HepG2 (cell line): ENCODE measurements at regions not wholly inside any gene's neighbourhood (a gene's known extent, or its start where the extent isn't known, plus 50 kb on each side); places are given as distances from the start of the nearest gene placed in this dataset.

Source experiments
- ATAC-seq: fragments of 200-7000 bp; cut with Tn5 transposase; 3 replicates; pipeline ENCODE4 v1.9.1; 2020; ENCODE audit warnings: mild to moderate bottlenecking, moderate library complexity
- BruUV-seq: library from RNA; stranded (reverse); fragments of 400-500 nt; replicated peaks from 2 replicates; lab custom pipeline; 2021; lab: Mats Ljungman, UMichigan
- CTCF ChIA-PET: fragments of 300-600 bp; formaldehyde crosslinking; extraction: SDS; loops from one replicate; lab custom pipeline; 2021; ENCODE audit warnings: low total read pairs, inconsistent platforms, low intra/inter-chr PET ratio; lab: Yijun Ruan, JAX
- POLR2A ChIA-PET: fragments of 350-600 bp; sonication (Branson Sonifier 250); formaldehyde crosslinking; loops from one replicate; lab custom pipeline; 2020; ENCODE audit warnings: antibody characterized with exemption, inconsistent platforms; lab: Yijun Ruan, JAX
- DNase-seq: peaks from one replicate; pipeline ENCODE4 v3.0.0-alpha.2; 2015; ENCODE audit warnings: low spot score
- FAIRE-seq: peaks from 3 replicates; lab custom pipeline; 2011; peaks lifted over from hg19 to GRCh38; lab: Jason Lieb, UNC
- H2AFZ ChIP-seq: one replicate; pipeline ENCODE4 v1.6.1; 2011; ENCODE audit warnings: low read length, inconsistent platforms
- H3K27ac ChIP-seq: fragments of 300-600 bp; 3 replicates; pipeline ENCODE4 v1.8.0; 2011; ENCODE audit warnings: mixed run types, mild to moderate bottlenecking, mixed read lengths, low read length, inconsistent platforms; ENCODE audit not compliant: insufficient read depth; ENCODE audit errors: extremely low read length
- H3K27me3 ChIP-seq, 2 experiments: fragments of 200-600 bp in 1 of 2; 2 replicates in 1 of 2; 3 replicates in 1 of 2; pipeline versions ENCODE4 v1.6.0 to v1.8.0; 2011; ENCODE audit warnings: low read length in 2 of 2, mild to moderate bottlenecking in 2 of 2, moderate library complexity in 2 of 2, inconsistent platforms in 1 of 2; ENCODE audit not compliant: insufficient read depth in 2 of 2, control insufficient read depth in 1 of 2
- H3K36me3 ChIP-seq, 2 experiments: fragments of 200-600 bp in 1 of 2; replicated peaks in 1 of 2; 2 replicates in 1 of 2; 3 replicates in 1 of 2; pipeline versions ENCODE4 v1.5.1 to v1.8.0; 2011; ENCODE audit warnings: low read length in 2 of 2, inconsistent platforms in 1 of 2; ENCODE audit not compliant: insufficient read depth in 2 of 2, control insufficient read depth in 1 of 2
- H3K4me1 ChIP-seq: 2 replicates; pipeline ENCODE4 v1.5.1; 2012; ENCODE audit warnings: low read length, inconsistent platforms; ENCODE audit not compliant: insufficient read depth
- H3K4me2 ChIP-seq: 2 replicates; pipeline ENCODE4 v1.6.0; 2011; ENCODE audit warnings: low read depth, low read length, inconsistent platforms
- H3K4me3 ChIP-seq, 3 experiments: fragments of 200-600 bp in 1 of 3; sonication (generic), shearing (Covaris generic) in 1 of 3; replicated peaks in 1 of 3; 2 replicates each; pipeline ENCODE4 v1.5.1; 2011 to 2016; ENCODE audit warnings: low read length in 3 of 3, inconsistent platforms in 2 of 3, low read depth in 2 of 3, mild to moderate bottlenecking in 2 of 3, control low read depth in 1 of 3, mixed read lengths in 1 of 3; ENCODE audit not compliant: insufficient read depth in 1 of 3
- H3K79me2 ChIP-seq: one replicate; pipeline ENCODE4 v1.6.1; 2011; ENCODE audit warnings: low read length, inconsistent platforms; ENCODE audit not compliant: insufficient read depth
- H3K9ac ChIP-seq: 2 replicates; pipeline ENCODE4 v1.6.0; 2011; ENCODE audit warnings: mild to moderate bottlenecking, low read depth, low read length, inconsistent platforms; ENCODE audit not compliant: insufficient read depth
- H3K9me3 ChIP-seq: 2 replicates; pipeline ENCODE4 v1.5.1; 2012; ENCODE audit warnings: mild to moderate bottlenecking, low read length
- H4K20me1 ChIP-seq: 2 replicates; pipeline ENCODE4 v1.6.0; 2011; ENCODE audit warnings: inconsistent platforms, mild to moderate bottlenecking, low read length, moderate library complexity; ENCODE audit not compliant: insufficient read depth
- FOSL1 ChIP-seq: sonication (generic); formaldehyde crosslinking; IDR thresholded peaks from 2 replicates; pipeline ENCODE4 v1.9.0; 2021; ENCODE audit warnings: missing genetic modification reagents, borderline replicate concordance
- FOSL2 ChIP-seq: sonication (generic); formaldehyde crosslinking; IDR thresholded peaks from 2 replicates; pipeline ENCODE4 v1.4.0; 2020; ENCODE audit warnings: missing genetic modification reagents
- GABPB1 ChIP-seq: IDR thresholded peaks from 2 replicates; pipeline ENCODE4 v1.6.1; 2016; ENCODE audit warnings: mild to moderate bottlenecking, missing genetic modification reagents, moderate library complexity, missing compliant biosample characterization
- HMG20B ChIP-seq: conservative IDR thresholded peaks from 2 replicates; pipeline ENCODE4 v1.6.1; 2016; ENCODE audit warnings: missing genetic modification reagents, missing compliant biosample characterization
- MAFG ChIP-seq: sonication (generic); formaldehyde crosslinking; IDR thresholded peaks from 2 replicates; pipeline ENCODE4 v1.5.1; 2020; ENCODE audit warnings: mild to moderate bottlenecking, missing genetic modification reagents
- NFIC ChIP-seq: IDR thresholded peaks from 2 replicates; pipeline ENCODE4 v1.6.1; 2012; ENCODE audit warnings: mild to moderate bottlenecking, low read length, inconsistent platforms
- NR2C2 ChIP-seq: sonication (generic); formaldehyde crosslinking; IDR thresholded peaks from 2 replicates; pipeline ENCODE4 v1.4.0; 2020; ENCODE audit warnings: missing genetic modification reagents, mild to moderate bottlenecking, moderate library complexity, borderline replicate concordance
- PAF1 ChIP-seq: IDR thresholded peaks from 2 replicates; pipeline ENCODE4 v1.6.1; 2016; ENCODE audit warnings: missing genetic modification reagents, missing compliant biosample characterization
- RAD21 ChIP-seq: fragments of 450-650 bp; formaldehyde crosslinking; IDR thresholded peaks from 2 replicates; pipeline ENCODE4 v1.5.0; 2020; ENCODE audit warnings: mild to moderate bottlenecking
- REPIN1 ChIP-seq: sonication (generic); formaldehyde crosslinking; IDR thresholded peaks from 2 replicates; pipeline ENCODE4 v1.8.0; 2022; ENCODE audit warnings: missing genetic modification reagents, low read depth, mild to moderate bottlenecking, borderline replicate concordance
- RORA ChIP-seq: sonication (generic); formaldehyde crosslinking; IDR thresholded peaks from 2 replicates; pipeline ENCODE4 v1.5.0; 2020; ENCODE audit warnings: mild to moderate bottlenecking, missing genetic modification reagents, moderate library complexity
- SMC3 ChIP-seq: IDR thresholded peaks from 2 replicates; pipeline ENCODE4 v1.6.1; 2011; ENCODE audit warnings: low read length, improper control_type of control experiment
- TCF12 ChIP-seq, 2 experiments: fragments of 450-650 bp in 1 of 2; sonication (generic) in 1 of 2; formaldehyde crosslinking in 1 of 2; IDR thresholded peaks; 2 replicates each; pipeline versions ENCODE4 v1.6.1 to v1.8.0; 2017 to 2022; ENCODE audit warnings: antibody characterized with exemption in 1 of 2, mild to moderate bottlenecking in 1 of 2, missing genetic modification reagents in 1 of 2, moderate library complexity in 1 of 2
- ZFP41 ChIP-seq: sonication (generic); formaldehyde crosslinking; IDR thresholded peaks from 2 replicates; pipeline ENCODE4 v1.4.0; 2020; ENCODE audit warnings: mild to moderate bottlenecking, missing genetic modification reagents, borderline replicate concordance
- ZNF143 ChIP-seq: sonication (generic); formaldehyde crosslinking; IDR thresholded peaks from 2 replicates; pipeline ENCODE4 v1.4.0; 2020; ENCODE audit warnings: missing genetic modification reagents
- ZNF205 ChIP-seq: IDR thresholded peaks from 2 replicates; pipeline ENCODE4 v1.6.1; 2018; ENCODE audit warnings: missing biosample characterization, missing genetic modification reagents
- ZNF263 ChIP-seq: sonication (generic); formaldehyde crosslinking; IDR thresholded peaks from 2 replicates; pipeline ENCODE4 v1.4.0; 2020; ENCODE audit warnings: missing genetic modification reagents
- ZNF354B ChIP-seq: sonication (generic); formaldehyde crosslinking; IDR thresholded peaks from 2 replicates; pipeline ENCODE4 v1.8.0; 2022; ENCODE audit warnings: mild to moderate bottlenecking, missing genetic modification reagents
- ZNF430 ChIP-seq: sonication (generic); formaldehyde crosslinking; IDR thresholded peaks from 2 replicates; pipeline ENCODE4 v1.9.0; 2021; ENCODE audit warnings: mild to moderate bottlenecking, missing genetic modification reagents
- ZNF460 ChIP-seq: sonication (generic); formaldehyde crosslinking; IDR thresholded peaks from 2 replicates; pipeline ENCODE4 v1.5.1; 2020; ENCODE audit warnings: missing genetic modification reagents, mild to moderate bottlenecking, borderline replicate concordance
- ZNF496 ChIP-seq: sonication (generic); formaldehyde crosslinking; IDR thresholded peaks from 2 replicates; pipeline ENCODE4 v1.8.1; 2023; ENCODE audit warnings: mild to moderate bottlenecking, moderate library complexity, missing genetic modification reagents; ENCODE audit not compliant: insufficient replicate concordance
- ZNF503 ChIP-seq: sonication (generic); formaldehyde crosslinking; IDR thresholded peaks from 2 replicates; pipeline ENCODE4 v1.4.0; 2020; ENCODE audit warnings: missing genetic modification reagents
- WGBS: methylation state at CpG from one replicate; pipeline ENCODE4 v1.1.6; 2017; ENCODE audit warnings: low lambda C conversion rate; 5-methylcytosine and 5-hydroxymethylcytosine counted together
- in situ Hi-C: cut with HindIII; loops from 2 replicates; pipeline ENCODE4 v1.10.0; 2017; ENCODE audit warnings: low pct_unique_long_range_greater_than_20kb; ENCODE audit not compliant: extremely low pct_ligation_motif_present
- intact Hi-C: fragments of 100-400 bp; cut with micrococcal nuclease; formaldehyde crosslinking; loops from one replicate; pipeline ENCODE4 v1.10.0; 2022; ENCODE audit not compliant: unreplicated experiment

DNA sequence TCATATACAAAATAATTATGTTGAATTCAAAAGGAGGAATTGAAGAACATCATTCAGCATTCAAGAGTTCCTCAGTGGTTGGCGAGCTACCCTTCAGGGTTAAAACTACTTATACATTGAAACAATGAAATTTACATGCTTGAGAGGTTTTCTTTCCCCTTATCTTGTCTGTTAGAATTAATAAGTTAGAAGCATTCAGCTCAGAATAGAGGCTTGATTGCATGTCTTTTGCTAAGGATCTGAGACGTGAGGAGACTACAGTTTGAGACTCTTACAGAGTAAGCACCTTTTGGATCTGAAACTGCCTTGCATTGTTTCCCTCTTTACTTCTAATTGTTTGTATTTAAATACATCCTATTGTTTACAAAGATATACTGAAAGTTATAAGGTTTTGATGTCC is 157.6 kb downstream of the NSUN3 start:
- intact Hi-C loops (no loop called here), in situ Hi-C loops (no loop called here)
- Histone ChIP-seq H3K4me1 (no peaks in the 10 kb centered on the region), H3K4me3 (no peak overlapping the region), H3K9me3 (no peaks in the 10 kb centered on the region), H3K9ac (no peak overlapping the region), H3K27me3 (no peaks in the 10 kb centered on the region), H4K20me1 (no peaks in the 10 kb centered on the region), H3K27ac (no peak overlapping the region), H3K36me3 (no peaks in the 10 kb centered on the region), H2AFZ (no peak overlapping the region), H3K79me2 (no peaks in the 10 kb centered on the region), H3K4me2 (no peak overlapping the region)
- FAIRE-seq (no peak), ATAC-seq (no peak), DNase-seq (no peak)
- BruUV-seq, result no TSS peak
- ChIA-PET CTCF (no interaction called here), POLR2A (no interaction called here)
- WGBS, result 0% methylated on average over 2 of the region's 2 CpGs
- TF ChIP-seq RAD21 (CRISPR knock-in tag) (no peak), GABPB1 (no peak), RORA (CRISPR knock-in tag) (no peak), FOSL1 (CRISPR knock-in tag) (no peak), MAFG (no peak), NR2C2 (CRISPR knock-in tag) (no peak), ZNF354B (CRISPR knock-in tag) (no peak), ZNF205 (CRISPR knock-in tag) (no peak), NFIC (no peak)

GRCh38 chr3:94221829-94222228 is 159.0 kb downstream of the NSUN3 start:
- Histone ChIP-seq H3K9me3 (no peaks in the 10 kb centered on the region), H3K9ac (no peak overlapping the region), H3K79me2 (no peaks in the 10 kb centered on the region), H2AFZ (no peak overlapping the region), H3K4me1 (no peaks in the 10 kb centered on the region), H3K27me3 (no peaks in the 10 kb centered on the region), H3K27ac (no peak overlapping the region), H4K20me1 (no peaks in the 10 kb centered on the region), H3K4me2 (no peak overlapping the region), H3K36me3 (no peaks in the 10 kb centered on the region), H3K4me3 (no peak overlapping the region)
- intact Hi-C loops (no loop called here), in situ Hi-C loops (no loop called here)
- FAIRE-seq, result no peak
- ChIA-PET CTCF (no interaction called here), POLR2A (no interaction called here)
- BruUV-seq, result no TSS peak
- DNase-seq, result no peak
- no peak for ATAC-seq
- no peak for TF ChIP-seq FOSL2 (CRISPR knock-in tag)
- no peak for TF ChIP-seq ZNF143 (CRISPR knock-in tag)
- no peak for TF ChIP-seq NFIC
- no peak for TF ChIP-seq SMC3
- TF ChIP-seq HMG20B (CRISPR knock-in tag), result no peak
- TF ChIP-seq ZFP41, result no peak
- no peak for TF ChIP-seq PAF1 (CRISPR knock-in tag)
- TF ChIP-seq ZNF430 (CRISPR knock-in tag), result no peak
- no peak for TF ChIP-seq ZNF460 (CRISPR knock-in tag)
- no peak for TF ChIP-seq ZNF503 (CRISPR knock-in tag)
- no peak for TF ChIP-seq TCF12 (IDR thresholded peaks at IDR 0.05)
- no peak for TF ChIP-seq TCF12 (CRISPR knock-in tag; IDR thresholded peaks at IDR 0.05)
- TF ChIP-seq ZNF496 (CRISPR knock-in tag), result no peak
- no peak for TF ChIP-seq ZNF263 (CRISPR knock-in tag)
- no peak for TF ChIP-seq REPIN1 (CRISPR knock-in tag)
